Nephron (organoid): ENCODE measurements at regions not wholly inside any gene's neighbourhood (a gene's known extent, or its start where the extent isn't known, plus 50 kb on each side); places are given as distances from the start of the nearest gene placed in this dataset.

Experiments
- H3K27ac Mint-ChIP-seq, 3 experiments: 2 replicates each; pipeline ENCODE4 v1.8.0; 2020; ENCODE audit warnings: mixed read lengths in 3 of 3, mild to moderate bottlenecking in 2 of 3, moderate library complexity in 1 of 3
- H3K27me3 Mint-ChIP-seq: 2 replicates; pipeline ENCODE4 v1.8.0; 2021; ENCODE audit warnings: low read depth, mild to moderate bottlenecking, moderate library complexity, mixed read lengths
- H3K36me3 Mint-ChIP-seq: 2 replicates; pipeline ENCODE4 v1.8.0; 2020; ENCODE audit warnings: low read depth, mixed read lengths
- H3K4me1 Mint-ChIP-seq: 2 replicates; pipeline ENCODE4 v1.8.0; 2020; ENCODE audit warnings: mixed read lengths
- H3K4me3 Mint-ChIP-seq, 3 experiments: 2 replicates each; pipeline ENCODE4 v1.8.0; 2020; ENCODE audit warnings: mild to moderate bottlenecking in 3 of 3, mixed read lengths in 3 of 3, moderate library complexity in 2 of 3
- H3K9me3 Mint-ChIP-seq: 2 replicates; pipeline ENCODE4 v1.8.0; 2020; ENCODE audit warnings: mixed read lengths
- CTCF ChIP-seq, 3 experiments: fragments of 200-600 bp; sonication (generic); IDR thresholded peaks; one replicate each; pipeline ENCODE4 v1.5.0; 2021; ENCODE audit warnings: antibody characterized with exemption in 3 of 3; ENCODE audit not compliant: unreplicated experiment in 3 of 3

DNA sequence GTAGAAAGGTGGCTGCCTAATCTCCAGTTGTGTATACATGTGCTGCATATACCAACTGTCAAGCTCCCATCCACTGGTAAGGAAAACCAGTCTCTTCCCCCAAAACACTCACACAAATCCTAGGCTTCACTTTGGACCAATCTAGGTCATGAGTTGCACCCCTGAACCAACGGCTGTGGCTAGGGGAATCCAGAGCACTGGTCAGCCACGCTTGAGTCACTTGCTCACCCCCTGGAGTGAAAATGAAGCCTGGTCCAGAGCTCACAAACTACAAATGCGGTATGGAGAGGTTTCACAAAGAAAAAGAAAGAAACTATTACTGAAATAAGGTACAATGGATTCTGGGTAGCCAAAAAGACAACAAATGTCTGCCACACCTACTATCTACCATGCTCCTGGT, 66.1 kb upstream of the NLK start:
- H3K4me1 Mint-ChIP-seq, result no peaks in the 10 kb centered on the region
- H3K9me3 Mint-ChIP-seq, result no peaks in the 10 kb centered on the region
- no peak overlapping the region for H3K4me3 Mint-ChIP-seq
- H3K27me3 Mint-ChIP-seq, result peaks cover 10% of the 10 kb centered on the region
- H3K36me3 Mint-ChIP-seq, result no peaks in the 10 kb centered on the region
- no peak overlapping the region for H3K27ac Mint-ChIP-seq
- no peak for TF ChIP-seq CTCF (IDR thresholded peaks at IDR 0.05; ENCODE audit: unreplicated experiment in 3 of 3)

DNA sequence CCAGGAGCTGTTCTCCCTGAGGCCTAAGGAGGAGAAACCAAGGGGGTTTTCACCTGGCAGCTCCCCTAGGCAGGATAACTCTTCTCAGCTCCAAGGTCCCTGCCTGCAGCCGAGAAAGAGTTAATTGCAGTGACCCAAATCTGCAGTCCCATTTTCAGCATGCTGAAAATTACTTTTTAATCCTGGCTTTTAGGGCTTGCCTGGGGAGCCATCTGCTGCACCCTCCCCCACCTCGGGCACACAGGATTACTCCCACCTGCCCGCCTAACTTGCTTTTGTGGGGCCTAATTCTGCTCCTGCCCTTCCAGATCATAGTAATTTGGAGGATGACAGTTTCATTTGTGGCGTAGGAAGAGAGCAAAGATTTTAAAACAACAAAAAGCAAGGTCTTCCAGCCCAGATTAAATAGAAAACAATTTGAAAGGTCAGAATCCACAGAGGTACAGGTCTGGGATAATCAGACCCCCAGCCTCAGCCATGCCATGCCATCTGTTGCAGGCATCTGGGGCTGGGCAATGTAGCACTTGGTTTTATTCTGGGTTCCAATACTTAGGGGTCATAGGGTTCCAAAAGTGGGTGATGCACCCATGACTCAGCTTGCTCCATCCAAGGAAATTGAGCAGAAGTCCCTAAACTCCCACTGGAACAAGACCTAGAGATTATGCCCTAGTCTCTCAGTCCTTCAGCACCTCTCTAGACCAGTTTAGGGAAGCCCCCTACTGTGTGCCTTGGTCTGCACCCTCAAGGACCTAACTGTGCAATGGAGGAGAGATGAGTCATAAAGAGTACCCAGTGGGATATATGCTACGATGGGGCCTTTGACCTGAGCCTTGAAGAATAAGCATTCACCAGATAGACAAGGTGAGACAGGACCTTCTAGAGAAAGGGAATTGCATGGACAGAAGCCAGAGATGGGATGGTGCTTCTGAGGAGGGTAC, 64.5 kb upstream of the NLK start:
- Mint-ChIP-seq H3K27me3 (peaks cover 19% of the 10 kb centered on the region), H3K36me3 (no peaks in the 10 kb centered on the region), H3K4me1 (no peaks in the 10 kb centered on the region), H3K4me3 (no peak overlapping the region), H3K27ac (no peak overlapping the region), H3K9me3 (no peaks in the 10 kb centered on the region)
- TF ChIP-seq CTCF (IDR thresholded peaks at IDR 0.05; ENCODE audit: unreplicated experiment in 3 of 3), result no peak

DNA sequence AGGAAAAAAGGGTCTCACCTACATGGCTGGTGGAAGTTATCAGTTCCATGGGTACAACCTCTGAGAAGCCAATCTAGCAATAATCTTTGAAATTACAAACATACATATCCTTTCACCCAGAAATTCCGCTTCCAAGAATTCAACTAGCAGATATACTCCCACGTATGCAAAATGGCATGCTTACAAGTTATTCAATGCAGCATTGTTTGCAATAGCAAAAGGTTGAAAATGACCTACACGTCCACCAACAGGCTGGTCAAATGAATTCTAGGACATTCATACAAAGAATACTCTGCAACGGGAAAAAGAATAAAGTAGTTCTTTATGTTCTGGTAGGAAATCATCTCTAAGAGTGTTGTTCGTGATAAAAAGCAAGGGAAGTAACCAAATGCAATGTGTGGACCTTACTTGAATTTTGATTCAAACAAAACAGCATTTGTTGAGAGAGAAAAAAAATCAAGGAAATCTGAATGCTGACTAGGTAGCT, 63.7 kb upstream of the NLK start:
- Mint-ChIP-seq H3K4me1 (no peaks in the 10 kb centered on the region), H3K36me3 (no peaks in the 10 kb centered on the region), H3K27me3 (peaks cover 19% of the 10 kb centered on the region), H3K27ac (no peak overlapping the region), H3K4me3 (no peak overlapping the region), H3K9me3 (no peaks in the 10 kb centered on the region)
- no peak for TF ChIP-seq CTCF (IDR thresholded peaks at IDR 0.05; ENCODE audit: unreplicated experiment in 3 of 3)

GRCh38 chr17:27980043-27980442, 62.4 kb upstream of the NLK start:
- Mint-ChIP-seq H3K4me1 (no peaks in the 10 kb centered on the region), H3K27me3 (peaks cover 22% of the 10 kb centered on the region), H3K4me3 (no peak overlapping the region), H3K9me3 (no peaks in the 10 kb centered on the region), H3K36me3 (no peaks in the 10 kb centered on the region), H3K27ac (no peak overlapping the region)
- TF ChIP-seq CTCF (IDR thresholded peaks at IDR 0.05; ENCODE audit: unreplicated experiment in 3 of 3), result no peak

GRCh38 chr17:27981978-27982377, 60.5 kb upstream of the NLK start:
- Mint-ChIP-seq H3K9me3 (no peaks in the 10 kb centered on the region), H3K4me3 (no peak overlapping the region), H3K27me3 (peaks cover 28% of the 10 kb centered on the region), H3K4me1 (no peaks in the 10 kb centered on the region), H3K36me3 (no peaks in the 10 kb centered on the region), H3K27ac (no peak overlapping the region)
- no peak for TF ChIP-seq CTCF (IDR thresholded peaks at IDR 0.05; ENCODE audit: unreplicated experiment in 3 of 3)

- Mint-ChIP-seq H3K27ac (no peak overlapping the region), H3K4me1 (no peaks in the 10 kb centered on the region), H3K27me3 (peaks cover 28% of the 10 kb centered on the region), H3K36me3 (no peaks in the 10 kb centered on the region), H3K4me3 (no peak overlapping the region), H3K9me3 (no peaks in the 10 kb centered on the region)
- TF ChIP-seq CTCF (IDR thresholded peaks at IDR 0.05; ENCODE audit: unreplicated experiment in 3 of 3), result no peak
Measured at GRCh38 chr17:27982688-27983087, 59.8 kb upstream of the NLK start.
